ENCODE measurements at regions not wholly inside any gene's neighbourhood (a gene's known extent, or its start where the extent isn't known, plus 50 kb on each side); places are given as distances from the start of the nearest gene placed in this dataset.

- TF ChIP-seq CTCF (IDR thresholded peaks at IDR 0.05): no peak
- no peak for TF ChIP-seq EZH2 (IDR thresholded peaks at IDR 0.05)
- no peak for TF ChIP-seq EZH2phosphoT487 (IDR thresholded peaks at IDR 0.05)
These were observed 2105.9 kb downstream of the ARAP2 start for GRCh38 chr4:34138385-34138784.

Measured in neural progenitor cell (in vitro differentiated cells).